ENCODE measurements at regions not wholly inside any gene's neighbourhood (a gene's known extent, or its start where the extent isn't known, plus 50 kb on each side); places are given as distances from the start of the nearest gene placed in this dataset.
"Not testable (repeated sequence)": the region's sequence is repeated elsewhere in the genome, so short reads cannot be mapped to it uniquely, and the experiment has no call there.

- Histone ChIP-seq H3K9me3 (ENCODE audit: control insufficient read depth, low read length) (no peaks in the 10 kb centered on the region), H2AFZ (no peak overlapping the region), H3K4me3 (ENCODE audit: low read depth, low read length) (no peak overlapping the region), H3K27ac (no peak overlapping the region), H3K9ac (no peak overlapping the region), H3K4me1 (no peaks in the 10 kb centered on the region), H3K27me3 (ENCODE audit: control insufficient read depth, insufficient read depth, low read length) (no peaks in the 10 kb centered on the region), H3K36me3 (ENCODE audit: control insufficient read depth, insufficient read depth, low read length) (no peaks in the 10 kb centered on the region), H3K79me2 (no peaks in the 10 kb centered on the region), H3K4me2 (ENCODE audit: low read length) (no peak overlapping the region)
- TF ChIP-seq, protein P1, sequence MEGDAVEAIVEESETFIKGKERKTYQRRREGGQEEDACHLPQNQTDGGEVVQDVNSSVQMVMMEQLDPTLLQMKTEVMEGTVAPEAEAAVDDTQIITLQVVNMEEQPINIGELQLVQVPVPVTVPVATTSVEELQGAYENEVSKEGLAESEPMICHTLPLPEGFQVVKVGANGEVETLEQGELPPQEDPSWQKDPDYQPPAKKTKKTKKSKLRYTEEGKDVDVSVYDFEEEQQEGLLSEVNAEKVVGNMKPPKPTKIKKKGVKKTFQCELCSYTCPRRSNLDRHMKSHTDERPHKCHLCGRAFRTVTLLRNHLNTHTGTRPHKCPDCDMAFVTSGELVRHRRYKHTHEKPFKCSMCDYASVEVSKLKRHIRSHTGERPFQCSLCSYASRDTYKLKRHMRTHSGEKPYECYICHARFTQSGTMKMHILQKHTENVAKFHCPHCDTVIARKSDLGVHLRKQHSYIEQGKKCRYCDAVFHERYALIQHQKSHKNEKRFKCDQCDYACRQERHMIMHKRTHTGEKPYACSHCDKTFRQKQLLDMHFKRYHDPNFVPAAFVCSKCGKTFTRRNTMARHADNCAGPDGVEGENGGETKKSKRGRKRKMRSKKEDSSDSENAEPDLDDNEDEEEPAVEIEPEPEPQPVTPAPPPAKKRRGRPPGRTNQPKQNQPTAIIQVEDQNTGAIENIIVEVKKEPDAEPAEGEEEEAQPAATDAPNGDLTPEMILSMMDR (IDR thresholded peaks at IDR 0.05), result no peak
Measured at GRCh38 chr2:223315813-223316212, 263.8 kb downstream of the KCNE4 start.

GRCh38 chr2:223316342-223316741 is 264.4 kb downstream of the KCNE4 start:
- Histone ChIP-seq H3K4me3 (ENCODE audit: low read depth, low read length) (no peak overlapping the region), H3K79me2 (no peaks in the 10 kb centered on the region), H3K4me2 (ENCODE audit: low read length) (no peak overlapping the region), H2AFZ (no peak overlapping the region), H3K9ac (no peak overlapping the region), H3K36me3 (ENCODE audit: control insufficient read depth, insufficient read depth, low read length) (no peaks in the 10 kb centered on the region), H3K27me3 (ENCODE audit: control insufficient read depth, insufficient read depth, low read length) (no peaks in the 10 kb centered on the region), H3K4me1 (no peaks in the 10 kb centered on the region), H3K27ac (no peak overlapping the region), H3K9me3 (ENCODE audit: control insufficient read depth, low read length) (no peaks in the 10 kb centered on the region)
- TF ChIP-seq, protein P1 (IDR thresholded peaks at IDR 0.05), result no peak

DNA sequence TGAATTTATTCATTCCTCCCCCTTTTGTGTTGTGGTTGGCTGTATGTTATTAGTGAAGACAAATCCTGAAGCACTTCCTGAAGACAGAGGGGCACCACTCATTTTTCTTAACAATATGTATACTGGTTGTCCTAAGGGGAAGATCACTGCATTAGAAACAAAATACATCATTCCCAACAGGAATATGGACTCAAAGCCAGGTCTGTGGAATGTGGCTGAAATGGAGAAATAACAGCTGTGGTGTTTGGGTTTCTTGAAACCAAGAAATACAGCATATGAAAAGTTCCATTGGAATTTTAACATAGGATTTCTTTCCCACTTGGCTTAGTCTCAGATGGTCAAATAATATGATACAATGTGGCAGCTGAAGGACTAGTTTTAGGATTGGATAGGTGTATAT is 267.6 kb downstream of the KCNE4 start:
- Histone ChIP-seq H3K4me2 (ENCODE audit: low read length) (no peak overlapping the region), H3K36me3 (ENCODE audit: control insufficient read depth, insufficient read depth, low read length) (no peaks in the 10 kb centered on the region)

DNA sequence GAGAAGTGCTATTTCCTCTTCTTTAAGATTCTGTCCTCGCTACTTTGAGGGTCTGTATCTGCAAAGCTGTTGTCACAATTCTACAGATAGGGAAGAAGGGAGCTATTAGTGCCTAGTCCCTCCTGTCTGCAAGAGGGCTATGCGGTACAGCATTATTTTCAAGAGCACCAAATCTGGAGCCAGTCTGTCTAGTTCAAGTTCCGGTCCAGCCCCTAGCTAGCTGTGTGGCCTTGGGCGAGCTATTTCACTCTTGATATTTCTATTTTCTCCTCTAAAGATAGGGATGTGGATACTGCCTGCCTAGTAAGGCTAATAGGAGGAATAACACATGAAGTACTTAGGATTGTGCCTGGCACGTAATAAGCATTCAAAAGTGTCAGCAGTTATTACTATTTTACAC is 272.4 kb downstream of the KCNE4 start:
- Histone ChIP-seq H3K4me2 (ENCODE audit: low read length) (no peak overlapping the region), H3K9ac (no peak overlapping the region), H3K27me3 (ENCODE audit: control insufficient read depth, insufficient read depth, low read length) (no peaks in the 10 kb centered on the region), H3K36me3 (ENCODE audit: control insufficient read depth, insufficient read depth, low read length) (no peaks in the 10 kb centered on the region), H2AFZ (no peak overlapping the region), H3K9me3 (ENCODE audit: control insufficient read depth, low read length) (no peaks in the 10 kb centered on the region), H3K4me1 (no peaks in the 10 kb centered on the region), H3K4me3 (ENCODE audit: low read depth, low read length) (no peak overlapping the region), H3K27ac (no peak overlapping the region), H3K79me2 (no peaks in the 10 kb centered on the region)
- TF ChIP-seq, protein P1 (IDR thresholded peaks at IDR 0.05), result no peak

More for the DNA sequence above, 267.6 kb downstream of the KCNE4 start:
- H2AFZ ChIP-seq, result no peak overlapping the region
- H3K4me3 ChIP-seq (ENCODE audit: low read depth, low read length), result no peak overlapping the region
- TF ChIP-seq, protein P1 (IDR thresholded peaks at IDR 0.05), result no peak
- H3K9ac ChIP-seq, result no peak overlapping the region
- no peaks in the 10 kb centered on the region for H3K79me2 ChIP-seq
- no peaks in the 10 kb centered on the region for H3K4me1 ChIP-seq
- H3K9me3 ChIP-seq (ENCODE audit: control insufficient read depth, low read length), result no peaks in the 10 kb centered on the region
- H3K27ac ChIP-seq, result no peak overlapping the region
- no peaks in the 10 kb centered on the region for H3K27me3 ChIP-seq (ENCODE audit: control insufficient read depth, insufficient read depth, low read length)

DNA sequence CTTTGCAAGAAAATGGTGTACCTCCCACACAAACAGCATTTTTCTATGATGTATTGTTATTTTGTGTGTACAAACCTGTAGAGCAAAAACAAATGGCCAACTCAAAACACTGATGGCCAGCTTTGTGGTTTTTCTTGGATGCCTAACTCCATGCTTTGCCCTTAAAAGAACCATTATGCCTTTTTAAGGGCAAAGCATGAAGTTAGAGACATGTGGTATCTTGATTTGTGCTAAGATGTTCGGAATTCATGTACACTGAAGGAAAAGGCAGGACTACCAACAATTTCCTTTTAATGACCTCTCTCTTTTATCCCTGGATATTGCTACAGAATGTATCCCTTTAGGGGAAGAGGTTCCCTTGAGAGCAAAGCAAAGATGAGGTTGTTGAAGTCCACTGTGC is 273.6 kb downstream of the SCG2 start:
- Histone ChIP-seq H3K9me3 (ENCODE audit: control insufficient read depth, low read length) (no peaks in the 10 kb centered on the region), H3K4me1 (no peaks in the 10 kb centered on the region), H2AFZ (no peak overlapping the region), H3K4me3 (ENCODE audit: low read depth, low read length) (no peak overlapping the region), H3K36me3 (ENCODE audit: control insufficient read depth, insufficient read depth, low read length) (no peaks in the 10 kb centered on the region), H3K9ac (no peak overlapping the region), H3K4me2 (ENCODE audit: low read length) (no peak overlapping the region), H3K27ac (no peak overlapping the region), H3K27me3 (ENCODE audit: control insufficient read depth, insufficient read depth, low read length) (no peaks in the 10 kb centered on the region), H3K79me2 (no peaks in the 10 kb centered on the region)
- TF ChIP-seq, protein P1 (IDR thresholded peaks at IDR 0.05), result no peak

GRCh38 chr2:223330747-223331146 is 271.4 kb downstream of the SCG2 start:
- H3K4me3 ChIP-seq (ENCODE audit: low read depth, low read length); H3K4me2 ChIP-seq (ENCODE audit: low read length); H3K9me3 ChIP-seq (ENCODE audit: control insufficient read depth, low read length): not testable (repeated sequence)

More at GRCh38 chr2:223330747-223331146, 271.4 kb downstream of the SCG2 start:
- H3K4me1 ChIP-seq; H3K9ac ChIP-seq; H3K27ac ChIP-seq; H3K79me2 ChIP-seq; H3K27me3 ChIP-seq (ENCODE audit: control insufficient read depth, insufficient read depth, low read length); H2AFZ ChIP-seq; H3K36me3 ChIP-seq (ENCODE audit: control insufficient read depth, insufficient read depth, low read length): not testable (repeated sequence)
